HFFc6 (cell line): ENCODE measurements at regions not wholly inside any gene's neighbourhood (a gene's known extent, or its start where the extent isn't known, plus 50 kb on each side); places are given as distances from the start of the nearest gene placed in this dataset.

Experiments
- DNase-seq: peaks from one replicate; pipeline ENCODE4 v3.0.0-alpha.2; 2018
- H3K27ac Mint-ChIP-seq: 2 replicates; pipeline ENCODE4 v1.8.0; 2020; ENCODE audit warnings: mild to moderate bottlenecking, mixed read lengths
- H3K27me3 Mint-ChIP-seq: 2 replicates; pipeline ENCODE4 v1.8.0; 2021; ENCODE audit warnings: mild to moderate bottlenecking, moderate library complexity, mixed read lengths; ENCODE audit not compliant: insufficient read depth
- H3K36me3 Mint-ChIP-seq: 2 replicates; pipeline ENCODE4 v1.8.0; 2021; ENCODE audit warnings: low read depth, mixed read lengths
- H3K4me1 Mint-ChIP-seq: 2 replicates; pipeline ENCODE4 v1.8.0; 2020; ENCODE audit warnings: low read depth, mixed read lengths
- H3K4me3 Mint-ChIP-seq: 2 replicates; pipeline ENCODE4 v1.8.0; 2020; ENCODE audit warnings: mild to moderate bottlenecking, moderate library complexity, mixed read lengths
- H3K9me3 Mint-ChIP-seq: 2 replicates; pipeline ENCODE4 v1.8.0; 2020; ENCODE audit warnings: mild to moderate bottlenecking, mixed read lengths
- CTCF ChIP-seq: fragments of 200-600 bp; sonication (generic); IDR thresholded peaks from 2 replicates; pipeline ENCODE4 v1.5.0; 2021; ENCODE audit warnings: antibody characterized with exemption, mild to moderate bottlenecking

DNA sequence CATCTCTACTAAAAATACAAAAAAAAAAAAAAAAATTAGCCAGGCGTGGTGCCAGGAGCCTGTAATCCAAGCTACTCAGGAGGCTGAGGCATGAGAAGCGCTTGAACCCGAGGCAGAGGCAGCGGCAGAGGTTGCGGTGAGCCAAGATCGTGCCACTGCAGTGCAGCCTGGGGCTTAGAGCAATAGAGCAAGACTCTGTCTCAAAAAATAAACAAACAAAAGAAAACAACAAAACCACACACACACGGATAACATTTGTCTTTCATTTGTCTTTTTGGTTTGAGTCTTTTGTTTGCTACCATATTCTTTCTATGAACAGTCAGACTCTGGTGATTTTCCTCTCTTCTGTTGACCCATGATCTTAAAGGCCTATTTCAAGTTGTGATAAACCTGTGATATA is 1168.3 kb upstream of the WWC1 start:
- no peak for TF ChIP-seq CTCF
- no peak overlapping the region for H3K27ac Mint-ChIP-seq
- H3K4me1 Mint-ChIP-seq, result no peaks in the 10 kb centered on the region
- DNase-seq, result no peak
- peaks cover 41% of the 10 kb centered on the region for H3K9me3 Mint-ChIP-seq
- H3K4me3 Mint-ChIP-seq, result no peak overlapping the region
- H3K27me3 Mint-ChIP-seq, result no peaks in the 10 kb centered on the region
- no peaks in the 10 kb centered on the region for H3K36me3 Mint-ChIP-seq

GRCh38 chr5:167128581-167128980 is 1162.9 kb upstream of the WWC1 start:
- Mint-ChIP-seq H3K9me3 (peaks cover 46% of the 10 kb centered on the region), H3K4me1 (no peaks in the 10 kb centered on the region), H3K27me3 (no peaks in the 10 kb centered on the region; the same call in 1 of the 2 replicates), H3K4me3 (no peak overlapping the region), H3K36me3 (no peaks in the 10 kb centered on the region), H3K27ac (no peak overlapping the region)
- no peak for DNase-seq
- TF ChIP-seq CTCF, result no peak

DNA sequence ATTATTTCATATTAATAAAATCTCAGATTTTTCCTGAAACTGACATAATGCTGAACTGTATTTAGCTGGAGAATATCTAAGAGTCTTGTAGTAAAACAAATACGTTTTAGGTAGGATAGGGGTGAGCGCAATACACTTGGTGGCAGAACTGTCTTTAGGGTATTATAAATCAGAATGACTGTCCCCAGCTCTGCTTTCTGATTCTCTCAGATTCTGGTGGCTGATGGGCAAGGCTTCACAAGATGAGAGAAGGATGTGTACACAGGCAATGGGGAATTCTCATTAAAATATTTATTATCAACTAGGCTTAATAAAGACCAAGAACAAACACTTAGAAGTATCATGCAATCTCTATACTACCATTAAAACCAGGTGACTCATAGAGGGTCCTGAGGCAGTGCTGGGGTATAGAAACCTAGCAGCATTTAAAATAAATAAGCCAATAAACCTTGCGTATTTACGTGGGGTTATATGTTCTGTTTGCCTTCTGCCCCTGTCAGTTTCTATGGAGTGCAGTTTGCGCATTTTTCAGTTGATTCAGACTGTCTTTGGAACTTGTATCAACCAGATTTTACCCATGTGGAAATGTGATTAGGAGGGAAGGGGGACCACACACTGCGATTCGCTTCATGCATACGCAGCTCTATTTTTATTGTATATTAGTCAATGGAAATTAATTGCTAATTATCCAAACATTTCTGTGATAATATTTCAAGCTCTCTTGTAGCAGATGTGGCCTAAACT is 1150.7 kb upstream of the WWC1 start:
- Mint-ChIP-seq H3K9me3 (peaks cover 20% of the 10 kb centered on the region), H3K36me3 (no peaks in the 10 kb centered on the region), H3K27me3 (no peaks in the 10 kb centered on the region), H3K27ac (no peak overlapping the region), H3K4me1 (no peaks in the 10 kb centered on the region), H3K4me3 (no peak overlapping the region)
- DNase-seq, result no peak
- no peak for TF ChIP-seq CTCF

- peaks cover 17% of the 10 kb centered on the region for H3K9me3 Mint-ChIP-seq
- H3K36me3 Mint-ChIP-seq, result no peaks in the 10 kb centered on the region
- DNase-seq, result no peak
- TF ChIP-seq CTCF, result no peak
- no peaks in the 10 kb centered on the region for H3K27me3 Mint-ChIP-seq
- no peak overlapping the region for H3K27ac Mint-ChIP-seq
- no peaks in the 10 kb centered on the region for H3K4me1 Mint-ChIP-seq
- no peak overlapping the region for H3K4me3 Mint-ChIP-seq
Measured at GRCh38 chr5:167143716-167144115, 1147.7 kb upstream of the WWC1 start.

DNA sequence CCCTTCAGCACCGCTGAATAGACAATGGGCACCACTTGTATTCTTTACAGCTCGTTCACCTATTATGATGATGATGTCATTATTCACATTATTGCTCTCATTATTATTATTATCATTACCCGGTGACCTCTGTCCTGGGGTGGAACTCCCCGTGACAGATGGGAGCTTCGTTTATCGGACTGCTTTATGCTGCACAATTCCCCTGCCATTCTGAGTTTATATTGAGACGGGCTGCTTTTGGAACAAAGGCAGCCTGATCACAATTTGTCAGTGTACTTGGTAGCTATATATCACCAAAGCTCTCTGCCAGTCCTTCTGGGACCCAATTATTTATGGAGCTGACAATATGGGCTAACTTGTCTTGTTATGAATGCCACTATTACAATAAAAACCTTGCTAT is 1145.6 kb upstream of the WWC1 start:
- Mint-ChIP-seq H3K4me3 (no peak overlapping the region), H3K9me3 (peaks cover 23% of the 10 kb centered on the region), H3K27me3 (no peaks in the 10 kb centered on the region), H3K4me1 (no peaks in the 10 kb centered on the region), H3K36me3 (no peaks in the 10 kb centered on the region), H3K27ac (no peak overlapping the region)
- TF ChIP-seq CTCF, result no peak
- no peak for DNase-seq
